Fibroblast of lung (primary cell): ENCODE measurements at regions not wholly inside any gene's neighbourhood (a gene's known extent, or its start where the extent isn't known, plus 50 kb on each side); places are given as distances from the start of the nearest gene placed in this dataset.

ENCODE experiments used
- CTCF ChIP-seq, 2 donors: IDR thresholded peaks in 1 of 2; conservative IDR thresholded peaks in 1 of 2; 1 replicate in 1 of 2; 2 replicates in 1 of 2; pipeline ENCODE4 v1.5.1; 2011 to 2012; ENCODE audit warnings: low read length in 2 of 2, control low read depth in 1 of 2, inconsistent platforms in 1 of 2, low read depth in 1 of 2, mild to moderate bottlenecking in 1 of 2
- EZH2 ChIP-seq: IDR thresholded peaks from 2 replicates; pipeline ENCODE4 v1.5.1; 2012; ENCODE audit warnings: low read length, control low read depth, mild to moderate bottlenecking; ENCODE audit errors: missing control alignments

DNA sequence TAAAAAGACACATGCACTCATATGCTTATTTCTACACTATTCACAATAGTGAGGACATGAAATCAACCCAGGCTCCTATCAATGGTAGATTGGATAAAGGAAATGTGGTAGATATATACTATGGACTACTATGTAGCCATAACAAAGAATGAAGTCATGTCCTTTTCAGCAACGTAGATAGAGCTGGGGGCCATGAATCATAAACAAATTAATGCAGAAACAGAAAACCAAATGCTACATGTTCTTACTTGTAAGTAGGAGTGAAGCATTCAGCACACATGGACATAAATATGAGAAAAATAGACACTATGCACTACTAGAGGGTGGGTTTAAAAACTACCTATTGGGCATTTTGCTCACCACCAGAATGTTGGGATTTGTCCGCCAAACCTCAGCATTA lies 278.0 kb upstream of the MIS18BP1 start:
- TF ChIP-seq CTCF (conservative IDR thresholded peaks at IDR 0.05 in 1 of 2, IDR thresholded peaks at IDR 0.05 in 1 of 2; ENCODE audit: low read depth in 1 of 2, low read length in 2 of 2) (no peak), EZH2 (no peak)
